T-helper 1 cell treated with Interleukin-12 subunit alpha and Interleukin-12 subunit beta and Interleukin-4 antibody, amounts not matched to agents 30 μg/mL and 1 μg/mL, for 36 hours (primary cell): ENCODE measurements at regions not wholly inside any gene's neighbourhood (a gene's known extent, or its start where the extent isn't known, plus 50 kb on each side); places are given as distances from the start of the nearest gene placed in this dataset.
"Not testable (repeated sequence)": the region's sequence is repeated elsewhere in the genome, so short reads cannot be mapped to it uniquely, and the experiment has no call there.

Experiments used
- H3K27ac Mint-ChIP-seq: one replicate; pipeline ENCODE4 v1.8.0; 2021; ENCODE audit warnings: mild to moderate bottlenecking, mixed read lengths
- H3K27me3 Mint-ChIP-seq: one replicate; pipeline ENCODE4 v1.8.0; 2021; ENCODE audit warnings: low read depth, mixed read lengths
- H3K36me3 Mint-ChIP-seq: one replicate; pipeline ENCODE4 v1.8.0; 2021; ENCODE audit warnings: low read depth, mixed read lengths
- H3K4me1 Mint-ChIP-seq: one replicate; pipeline ENCODE4 v1.8.0; 2021; ENCODE audit warnings: low read depth, mixed read lengths
- H3K4me3 Mint-ChIP-seq: one replicate; pipeline ENCODE4 v1.8.0; 2021; ENCODE audit warnings: mild to moderate bottlenecking, moderate library complexity, mixed read lengths
- H3K9me3 Mint-ChIP-seq: one replicate; pipeline ENCODE4 v1.8.0; 2021; ENCODE audit warnings: mixed read lengths

DNA sequence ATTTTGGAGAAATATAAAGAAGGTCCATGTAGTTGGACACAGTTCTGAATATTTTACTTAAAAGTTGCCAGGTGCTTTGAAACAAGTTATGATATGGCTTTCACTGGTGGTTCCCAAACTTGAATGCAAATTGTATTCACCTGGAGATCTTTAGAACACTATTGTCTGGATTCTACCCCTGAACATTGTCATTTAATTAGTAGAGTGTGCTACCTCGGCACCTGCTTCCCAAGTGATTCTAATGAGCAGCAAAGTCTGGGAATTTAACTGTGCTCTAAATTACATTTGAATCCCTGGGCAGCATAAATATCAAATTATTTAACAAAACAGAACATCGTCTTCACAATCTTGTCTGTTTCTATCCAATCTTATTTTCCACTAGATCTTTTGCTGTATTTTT is 2483.3 kb downstream of the PCDH9 start:
- Mint-ChIP-seq H3K4me1 (no peaks in the 10 kb centered on the region), H3K27ac (no peak overlapping the region), H3K9me3 (peaks cover 16% of the 10 kb centered on the region), H3K27me3 (no peaks in the 10 kb centered on the region), H3K4me3 (no peak overlapping the region), H3K36me3 (no peaks in the 10 kb centered on the region)

DNA sequence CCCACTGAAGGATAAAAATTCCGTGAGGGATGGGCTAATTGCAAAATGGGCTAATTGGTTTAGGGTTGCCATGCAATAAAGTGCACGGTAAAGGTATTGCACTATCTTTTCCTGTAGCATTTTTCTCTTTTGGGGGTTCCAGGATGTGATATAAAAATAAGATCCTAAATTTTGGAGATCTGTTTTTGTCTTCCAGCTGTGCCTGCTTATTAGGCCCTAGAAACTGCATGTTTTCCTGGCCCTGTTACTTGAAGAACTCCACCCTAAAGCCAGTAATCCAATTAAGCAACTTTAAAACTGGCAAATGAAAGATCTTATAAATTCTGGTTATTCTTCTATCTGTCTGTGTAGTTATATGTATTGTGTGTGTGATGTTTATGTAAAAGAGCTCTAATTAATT is 2489.6 kb downstream of the PCDH9 start:
- no peaks in the 10 kb centered on the region for H3K36me3 Mint-ChIP-seq
- H3K4me1 Mint-ChIP-seq = no peaks in the 10 kb centered on the region
- no peak overlapping the region for H3K27ac Mint-ChIP-seq
- H3K9me3 Mint-ChIP-seq = peaks cover 26% of the 10 kb centered on the region
- no peaks in the 10 kb centered on the region for H3K27me3 Mint-ChIP-seq
- H3K4me3 Mint-ChIP-seq = no peak overlapping the region

DNA sequence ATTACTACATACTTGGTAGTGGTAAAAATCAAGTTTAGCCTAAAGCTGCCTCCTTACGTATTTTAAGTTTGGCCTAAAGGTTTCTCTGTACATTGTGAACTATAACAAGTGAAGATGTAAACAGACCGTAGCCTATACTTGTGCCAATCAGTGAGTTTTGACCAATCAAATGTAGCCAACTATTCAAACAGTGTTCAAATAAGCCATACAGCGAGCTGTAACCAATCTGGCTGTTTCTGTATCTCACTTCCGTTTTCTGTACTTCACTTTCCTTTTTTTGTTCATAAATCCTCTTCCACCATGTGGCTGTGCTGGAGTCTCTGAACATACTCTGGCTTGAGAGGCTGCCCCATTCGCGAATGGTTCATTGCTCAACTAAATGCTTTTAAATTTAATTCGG is 2504.6 kb downstream of the PCDH9 start:
- H3K4me3 Mint-ChIP-seq = no peak overlapping the region
- H3K9me3 Mint-ChIP-seq = peaks cover 15% of the 10 kb centered on the region

DNA sequence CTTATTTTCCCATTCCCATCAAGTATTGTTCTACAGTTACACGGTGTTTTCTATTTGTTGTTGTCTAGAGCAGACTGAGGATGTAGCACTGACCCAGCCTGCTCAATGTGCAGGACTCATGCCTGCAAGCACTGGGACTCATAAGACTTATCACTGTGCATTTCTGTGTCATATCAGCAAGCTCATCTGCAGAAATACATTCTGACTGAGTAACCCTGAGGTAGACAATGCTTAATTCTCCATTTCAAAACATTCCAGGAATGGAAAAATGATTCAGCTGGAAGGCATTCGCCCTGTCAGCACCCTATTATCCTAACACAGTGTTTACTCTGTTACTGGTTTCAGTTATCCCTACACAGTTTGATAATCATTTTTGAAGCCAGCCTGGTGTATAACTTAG is 2506.4 kb downstream of the PCDH9 start:
- Mint-ChIP-seq H3K4me3 (no peak overlapping the region), H3K36me3 (no peaks in the 10 kb centered on the region), H3K27me3 (no peaks in the 10 kb centered on the region), H3K27ac (no peak overlapping the region), H3K4me1 (no peaks in the 10 kb centered on the region), H3K9me3 (peaks cover 6% of the 10 kb centered on the region)

More for the DNA sequence above, 2504.6 kb downstream of the PCDH9 start:
- H3K4me1 Mint-ChIP-seq = no peaks in the 10 kb centered on the region
- H3K36me3 Mint-ChIP-seq = no peaks in the 10 kb centered on the region
- no peaks in the 10 kb centered on the region for H3K27me3 Mint-ChIP-seq
- H3K27ac Mint-ChIP-seq = no peak overlapping the region

DNA sequence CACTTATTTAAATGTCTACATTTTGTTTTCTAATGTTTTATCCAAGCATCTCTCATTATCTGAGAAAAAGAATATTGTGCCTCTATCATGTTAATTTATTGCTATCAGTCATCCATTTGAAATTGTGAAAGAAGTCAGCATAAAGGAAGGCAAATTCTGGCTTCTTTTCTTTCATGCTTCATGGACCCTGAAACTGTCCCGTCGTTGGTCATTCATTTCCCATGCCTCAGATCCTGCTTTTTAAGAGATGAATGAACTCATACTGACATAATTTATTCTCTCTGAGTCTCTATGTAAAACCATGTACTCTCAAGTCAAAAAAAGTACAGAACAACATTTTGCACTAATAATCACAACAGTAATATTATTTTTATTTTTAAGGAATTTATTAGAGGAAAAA is 2512.0 kb downstream of the PCDH9 start:
- Mint-ChIP-seq H3K4me3 (no peak overlapping the region), H3K27me3 (no peaks in the 10 kb centered on the region), H3K36me3 (no peaks in the 10 kb centered on the region)

DNA sequence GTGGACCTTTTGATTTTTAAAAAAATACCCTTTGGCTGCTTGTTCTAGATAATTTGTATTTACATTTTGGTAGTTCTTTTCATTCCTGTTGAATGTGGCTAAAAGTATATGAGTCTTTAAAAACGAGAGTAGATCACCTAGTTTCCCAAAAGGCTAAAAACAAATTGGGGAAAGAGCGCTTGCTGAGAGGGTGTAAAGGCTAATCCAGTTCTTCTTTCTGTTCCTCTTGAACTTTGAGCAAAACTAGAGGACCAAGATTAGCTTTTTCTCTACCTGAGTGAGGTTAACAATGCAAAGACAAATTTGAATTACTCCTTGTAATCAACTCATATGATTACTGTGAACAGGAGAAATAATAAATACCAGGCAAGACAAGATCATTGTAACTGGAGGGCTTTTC is 2513.2 kb downstream of the PCDH9 start:
- no peak overlapping the region for H3K4me3 Mint-ChIP-seq
- peaks cover 8% of the 10 kb centered on the region for H3K9me3 Mint-ChIP-seq
- H3K27ac Mint-ChIP-seq = no peak overlapping the region
- H3K4me1 Mint-ChIP-seq = no peaks in the 10 kb centered on the region
- no peaks in the 10 kb centered on the region for H3K36me3 Mint-ChIP-seq
- H3K27me3 Mint-ChIP-seq = no peaks in the 10 kb centered on the region

More for the DNA sequence above, 2512.0 kb downstream of the PCDH9 start:
- H3K27ac Mint-ChIP-seq = no peak overlapping the region
- peaks cover 8% of the 10 kb centered on the region for H3K9me3 Mint-ChIP-seq
- H3K4me1 Mint-ChIP-seq = no peaks in the 10 kb centered on the region

DNA sequence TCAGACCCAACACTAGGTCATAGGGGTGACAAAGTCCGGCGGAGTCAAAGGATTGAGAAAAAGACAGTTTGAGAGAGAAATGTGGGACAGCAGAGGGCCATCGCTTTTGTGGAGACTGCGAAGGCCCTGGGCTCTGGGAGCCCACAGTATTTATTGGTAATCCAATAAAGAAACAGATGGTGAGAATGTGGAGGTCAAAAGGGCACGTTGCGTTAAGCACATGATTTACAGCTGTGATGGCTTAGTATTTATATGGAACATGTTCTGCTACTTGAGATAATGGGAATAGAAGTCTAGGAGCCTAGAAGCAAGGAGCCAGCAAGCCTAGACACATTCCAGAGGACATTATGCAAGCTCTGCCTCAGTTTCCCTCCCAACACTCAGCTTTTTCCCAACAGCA is 2521.1 kb downstream of the PCDH9 start:
- H3K4me3 Mint-ChIP-seq = no peak overlapping the region

DNA sequence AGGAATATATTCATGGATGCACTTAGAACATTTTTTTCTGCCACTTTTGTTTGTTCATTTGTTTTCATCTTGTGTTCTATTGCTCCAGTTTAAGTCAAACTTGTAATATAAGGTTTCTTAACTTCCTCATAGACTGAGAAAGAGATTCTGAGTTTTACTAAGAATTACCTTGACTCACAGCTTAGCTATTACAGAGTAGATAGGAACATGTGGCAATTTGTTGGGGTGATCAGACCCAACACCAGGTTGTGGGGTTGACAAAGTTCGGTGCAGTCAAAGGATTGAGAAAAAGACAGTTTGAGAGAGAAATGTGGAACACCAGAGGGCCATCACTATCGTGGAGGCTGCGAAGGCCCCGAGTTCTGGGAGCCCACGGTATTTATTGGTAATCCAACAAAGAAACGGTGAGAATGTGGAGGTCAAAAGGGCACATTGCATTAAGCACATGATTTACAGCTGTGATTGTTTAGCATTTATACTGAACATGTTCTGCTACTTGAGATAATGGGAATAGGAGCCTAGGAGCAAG is 2526.0 kb downstream of the PCDH9 start:
- H3K4me3 Mint-ChIP-seq = no peak overlapping the region
- H3K4me1 Mint-ChIP-seq = no peaks in the 10 kb centered on the region
- H3K9me3 Mint-ChIP-seq = peaks cover 18% of the 10 kb centered on the region
- no peaks in the 10 kb centered on the region for H3K27me3 Mint-ChIP-seq
- H3K36me3 Mint-ChIP-seq = no peaks in the 10 kb centered on the region
- H3K27ac Mint-ChIP-seq = no peak overlapping the region

More for the DNA sequence above, 2521.1 kb downstream of the PCDH9 start:
- H3K27ac Mint-ChIP-seq = no peak overlapping the region
- H3K27me3 Mint-ChIP-seq = no peaks in the 10 kb centered on the region
- H3K36me3 Mint-ChIP-seq = no peaks in the 10 kb centered on the region
- no peaks in the 10 kb centered on the region for H3K4me1 Mint-ChIP-seq
- H3K9me3 Mint-ChIP-seq = peaks cover 18% of the 10 kb centered on the region

DNA sequence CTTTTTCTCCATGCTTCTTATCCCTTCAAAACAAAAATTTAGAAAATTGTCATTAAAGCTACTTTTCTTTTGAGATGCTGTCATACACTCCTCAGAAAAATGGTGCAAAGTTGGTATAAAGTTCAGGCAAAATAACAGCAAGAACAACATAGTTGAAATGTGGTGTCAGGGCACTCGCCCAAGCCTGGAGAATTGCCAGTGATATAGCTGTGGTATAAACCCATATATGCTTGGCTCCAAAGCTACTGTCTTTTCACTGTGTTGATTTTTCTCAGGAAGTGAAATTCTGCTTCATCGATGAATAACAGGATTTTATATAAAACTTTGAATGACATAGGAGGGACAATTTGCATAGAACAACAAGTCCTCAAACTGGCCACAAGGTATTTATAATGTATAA is 2532.9 kb downstream of the PCDH9 start:
- H3K4me3 Mint-ChIP-seq = no peak overlapping the region
- no peaks in the 10 kb centered on the region for H3K27me3 Mint-ChIP-seq
- H3K36me3 Mint-ChIP-seq = no peaks in the 10 kb centered on the region
- H3K9me3 Mint-ChIP-seq = peaks cover 14% of the 10 kb centered on the region
- H3K4me1 Mint-ChIP-seq = no peaks in the 10 kb centered on the region
- H3K27ac Mint-ChIP-seq = no peak overlapping the region

DNA sequence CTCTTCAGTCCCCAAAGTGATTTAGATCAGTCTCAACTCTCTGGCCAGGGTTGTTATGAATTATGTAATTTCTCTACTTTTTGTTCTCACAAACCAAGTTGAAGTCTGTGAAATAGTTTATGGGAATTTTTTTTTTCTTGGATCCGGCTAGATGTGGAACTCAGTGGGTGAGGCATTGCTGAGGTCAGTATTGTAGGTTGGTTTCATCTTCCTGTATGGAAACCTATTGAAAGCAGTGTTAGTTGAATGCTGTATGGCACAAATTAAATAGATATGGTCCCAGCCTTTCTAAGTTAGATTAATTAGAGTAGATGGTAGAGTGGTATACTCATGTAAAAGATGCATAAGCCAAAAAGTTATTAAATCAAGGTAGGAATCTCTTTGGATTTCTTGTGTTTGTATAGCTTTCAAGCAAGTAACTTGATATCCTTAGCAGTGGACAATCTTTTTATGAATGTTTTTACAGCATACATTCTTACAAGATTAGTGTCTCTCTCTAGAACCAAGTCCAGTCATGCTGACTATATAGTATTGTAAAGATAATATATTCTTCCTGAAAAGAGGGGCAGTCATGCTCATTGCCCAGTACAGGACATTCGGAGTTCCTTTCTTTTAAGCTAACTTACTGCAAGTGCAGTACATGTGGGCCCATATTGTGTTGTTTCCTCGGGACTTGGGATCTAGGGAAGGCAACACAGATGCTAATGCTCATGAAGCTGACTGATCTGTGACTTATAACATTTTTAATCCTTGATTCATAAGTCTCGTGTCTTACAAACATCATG is 2541.1 kb downstream of the PCDH9 start:
- H3K4me1 Mint-ChIP-seq = no peaks in the 10 kb centered on the region
- H3K36me3 Mint-ChIP-seq = no peaks in the 10 kb centered on the region
- H3K9me3 Mint-ChIP-seq = peaks cover 14% of the 10 kb centered on the region
- no peak overlapping the region for H3K27ac Mint-ChIP-seq
- H3K27me3 Mint-ChIP-seq = no peaks in the 10 kb centered on the region
- no peak overlapping the region for H3K4me3 Mint-ChIP-seq

DNA sequence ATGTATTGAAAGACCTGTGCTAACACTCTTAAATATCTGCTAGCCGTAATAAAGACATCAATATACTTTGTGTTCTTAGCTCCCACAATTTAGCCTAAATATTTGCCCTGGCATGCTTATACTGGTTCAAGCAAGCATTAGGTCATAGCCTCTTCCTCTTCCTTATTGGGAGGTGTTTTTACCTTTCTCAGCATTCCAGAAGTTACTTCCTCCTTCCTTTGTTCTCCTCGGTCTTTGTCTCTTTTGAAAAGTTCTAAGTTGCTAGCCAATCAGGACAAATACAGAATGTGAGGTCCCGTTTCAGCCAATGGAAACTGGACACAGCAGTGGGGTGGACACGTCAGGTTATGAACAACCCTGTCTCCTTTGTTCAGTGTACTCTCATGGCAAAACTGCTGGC is 2543.6 kb downstream of the PCDH9 start:
- H3K4me3 Mint-ChIP-seq, H3K4me1 Mint-ChIP-seq, H3K27ac Mint-ChIP-seq, H3K36me3 Mint-ChIP-seq, H3K27me3 Mint-ChIP-seq, H3K9me3 Mint-ChIP-seq: not testable (repeated sequence)

DNA sequence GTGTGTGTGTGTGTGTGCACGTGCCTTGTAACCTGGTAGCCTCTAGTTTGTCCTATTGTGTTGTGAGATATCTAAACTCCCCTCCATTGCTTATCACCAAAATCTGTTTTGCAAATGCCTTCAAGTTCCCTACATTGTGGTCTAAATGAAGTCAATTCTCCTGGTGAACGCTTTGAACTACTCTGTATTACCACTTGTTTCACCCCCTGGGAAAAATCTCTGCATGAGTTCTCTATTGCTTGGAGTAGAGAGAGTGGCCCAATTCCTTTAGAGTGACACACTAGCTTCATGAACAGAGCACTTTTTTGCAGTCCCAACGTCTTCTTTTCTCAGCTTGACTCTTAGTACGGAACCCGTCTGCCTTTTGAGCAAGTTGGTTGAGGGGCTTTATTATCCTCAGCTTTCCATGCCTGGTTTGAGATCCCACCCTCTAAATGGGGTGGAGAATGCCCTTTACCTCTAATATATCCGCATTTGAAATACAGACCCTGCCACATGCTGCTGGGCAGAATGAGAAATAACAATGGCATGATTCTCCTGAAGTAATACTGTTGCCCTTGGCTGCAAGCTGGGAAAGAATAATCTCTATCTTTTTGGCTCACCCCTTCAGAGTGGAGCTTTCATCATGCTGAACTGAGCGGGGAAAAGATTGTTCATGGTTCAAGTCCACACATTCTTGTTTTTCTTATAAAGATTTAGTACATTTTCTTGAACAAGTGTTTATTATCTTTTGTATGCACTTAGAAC is 2545.3 kb downstream of the PCDH9 start:
- peaks cover 3% of the 10 kb centered on the region for H3K9me3 Mint-ChIP-seq
- no peaks in the 10 kb centered on the region for H3K36me3 Mint-ChIP-seq
- H3K4me1 Mint-ChIP-seq = no peaks in the 10 kb centered on the region
- H3K27ac Mint-ChIP-seq = no peak overlapping the region
- H3K27me3 Mint-ChIP-seq = no peaks in the 10 kb centered on the region
- H3K4me3 Mint-ChIP-seq = no peak overlapping the region

DNA sequence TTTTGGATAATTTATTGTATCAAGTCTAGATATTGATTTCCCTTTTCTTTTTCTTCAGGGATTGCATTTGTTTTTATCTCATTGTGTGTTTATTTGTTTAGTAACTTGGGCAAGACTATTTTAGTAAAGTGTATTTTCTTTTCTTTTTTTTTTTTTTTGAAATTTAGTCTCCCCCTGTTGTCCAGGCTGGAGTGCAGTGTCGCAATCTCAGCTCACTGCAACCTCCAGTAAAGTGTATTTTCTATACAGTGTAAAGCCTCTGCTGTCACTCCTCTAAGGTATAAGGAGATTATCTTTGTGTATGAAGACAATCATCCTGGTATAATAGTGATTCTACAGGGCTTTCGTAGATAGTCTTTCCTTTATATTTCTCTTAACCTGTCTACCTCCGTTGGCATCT is 2546.0 kb downstream of the PCDH9 start:
- Mint-ChIP-seq H3K27me3 (no peaks in the 10 kb centered on the region), H3K9me3 (peaks cover 3% of the 10 kb centered on the region), H3K27ac (no peak overlapping the region), H3K36me3 (no peaks in the 10 kb centered on the region), H3K4me1 (no peaks in the 10 kb centered on the region), H3K4me3 (no peak overlapping the region)

DNA sequence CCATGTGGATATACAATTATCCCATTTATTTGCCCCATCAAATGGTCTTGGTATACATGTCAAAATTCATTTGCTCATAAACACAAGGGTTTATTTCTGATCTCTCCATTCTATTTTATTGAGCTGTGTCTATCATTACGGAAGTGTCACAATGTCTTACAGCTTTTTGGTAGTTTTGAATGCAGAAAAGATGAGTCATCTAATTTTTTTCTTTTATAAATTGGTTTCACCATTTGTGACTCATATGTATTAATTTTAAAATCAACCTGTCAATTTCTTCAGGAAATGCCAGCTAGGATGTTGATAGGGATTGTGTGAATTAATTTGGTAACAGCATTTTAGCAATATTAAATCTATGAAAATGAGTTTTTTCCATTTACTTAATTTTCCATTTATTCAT is 2549.4 kb downstream of the PCDH9 start:
- no peak overlapping the region for H3K27ac Mint-ChIP-seq
- no peaks in the 10 kb centered on the region for H3K36me3 Mint-ChIP-seq
- no peaks in the 10 kb centered on the region for H3K27me3 Mint-ChIP-seq
- no peaks in the 10 kb centered on the region for H3K4me1 Mint-ChIP-seq
- H3K9me3 Mint-ChIP-seq = peaks cover 5% of the 10 kb centered on the region
- H3K4me3 Mint-ChIP-seq = no peak overlapping the region

DNA sequence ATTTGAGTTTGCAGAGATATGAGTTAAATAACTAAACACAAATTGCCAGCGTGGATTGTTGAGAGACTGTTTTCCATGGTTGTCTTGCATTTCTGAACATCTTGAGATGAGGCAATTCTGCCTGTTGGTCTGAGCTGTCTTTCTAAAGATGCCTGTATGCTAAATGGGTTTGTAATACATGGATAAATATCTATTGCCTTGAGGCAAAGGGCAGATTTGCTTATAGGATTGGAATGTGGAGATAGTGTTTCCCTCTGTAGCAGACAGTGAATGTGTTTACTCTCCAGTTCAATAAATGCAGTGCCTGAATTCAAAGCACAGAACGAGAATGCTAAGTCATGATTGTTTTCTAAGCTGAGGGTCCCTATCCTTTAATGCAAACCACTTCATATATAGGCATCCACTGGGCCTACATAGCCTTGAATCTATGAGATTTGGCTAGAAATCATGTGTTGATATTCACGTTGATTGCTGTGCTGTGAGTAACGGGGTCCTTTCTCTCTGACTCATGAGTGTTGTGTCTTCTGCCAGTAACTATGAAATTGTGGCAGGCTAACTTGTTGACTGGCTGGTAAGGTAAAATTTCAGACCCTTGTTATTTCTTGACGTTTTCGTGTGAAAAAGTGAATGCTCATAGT is 2554.8 kb downstream of the PCDH9 start:
- no peak overlapping the region for H3K4me3 Mint-ChIP-seq
- H3K9me3 Mint-ChIP-seq = peaks cover 18% of the 10 kb centered on the region
- H3K27me3 Mint-ChIP-seq = no peaks in the 10 kb centered on the region
- no peaks in the 10 kb centered on the region for H3K4me1 Mint-ChIP-seq
- no peaks in the 10 kb centered on the region for H3K36me3 Mint-ChIP-seq
- no peak overlapping the region for H3K27ac Mint-ChIP-seq
